NCI-H1930 (cell line): ENCODE measurements at regions not wholly inside any gene's neighbourhood (a gene's known extent, or its start where the extent isn't known, plus 50 kb on each side); places are given as distances from the start of the nearest gene placed in this dataset.

Experiments used
- DNase-seq, 2 experiments: peaks; one replicate each; lab custom pipeline; 2025; lab: John Stamatoyannopoulos, UW

DNA sequence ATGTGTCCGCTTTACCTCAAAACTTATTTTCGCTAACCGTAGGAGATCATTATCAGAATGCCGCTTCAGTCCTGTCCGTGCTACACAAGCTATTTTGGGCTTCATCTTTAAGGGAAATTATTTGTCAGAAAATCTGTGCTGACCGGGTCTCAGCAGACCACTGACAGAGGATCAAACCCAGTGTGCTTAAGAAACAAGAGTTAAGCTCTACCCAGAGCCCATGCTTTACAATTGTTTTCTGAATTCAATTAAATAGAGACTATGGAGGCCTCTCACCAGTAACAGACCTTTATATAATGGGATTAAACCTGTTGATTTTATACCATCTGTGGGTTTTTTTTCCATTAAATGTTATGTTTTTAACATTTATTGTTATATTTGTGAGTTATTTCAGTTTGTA, 1956.7 kb upstream of the PIK3C3 start:
- no peak for DNase-seq

DNA sequence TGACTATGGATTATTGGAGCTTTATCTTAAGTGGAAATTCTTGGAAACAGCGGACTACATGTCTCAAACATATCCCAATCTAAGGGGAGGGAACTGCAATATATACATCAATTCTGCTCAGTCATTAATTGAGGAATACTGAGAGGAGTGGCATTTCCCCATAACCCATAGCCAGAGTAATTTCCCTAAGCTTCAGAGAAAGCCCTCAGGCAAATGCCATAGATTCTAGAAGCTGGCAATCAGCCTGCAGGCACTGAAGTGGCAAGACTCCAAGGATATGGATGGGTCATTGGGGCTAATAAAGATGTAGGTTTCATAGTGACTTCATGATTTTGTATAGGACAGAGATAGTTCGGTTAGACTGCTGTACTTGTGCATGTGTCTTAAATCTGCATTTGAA, 1960.5 kb upstream of the PIK3C3 start:
- no peak for DNase-seq

DNA sequence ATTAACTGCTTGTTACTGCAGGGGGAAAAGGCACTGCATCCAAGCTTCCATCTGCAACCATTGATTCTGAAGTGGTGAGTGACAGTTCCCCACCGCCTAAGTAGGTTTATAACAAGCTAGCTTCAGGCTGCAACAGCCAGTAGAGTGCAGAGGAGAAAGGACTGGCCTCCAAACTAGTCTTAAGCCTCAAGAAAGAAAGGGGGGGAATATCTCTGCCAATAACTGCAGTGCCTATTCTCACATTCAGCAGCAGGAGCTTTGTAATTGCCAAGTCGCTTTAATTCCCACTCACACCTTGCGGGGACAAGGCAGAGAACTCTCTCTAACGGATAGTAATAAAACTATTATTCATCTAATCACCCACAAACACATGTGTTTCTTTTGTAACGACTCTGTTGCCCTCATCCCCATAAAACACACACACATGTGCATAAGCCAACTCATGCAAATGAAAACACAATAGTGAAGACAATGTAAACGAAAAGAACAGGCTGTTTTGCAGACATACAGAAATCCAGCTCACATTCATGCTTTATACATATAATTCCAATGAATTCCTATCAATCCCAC, 1963.3 kb upstream of the PIK3C3 start:
- DNase-seq: no peak

GRCh38 chr18:39990540-39990939, 1964.5 kb upstream of the PIK3C3 start:
- DNase-seq: no peak

DNA sequence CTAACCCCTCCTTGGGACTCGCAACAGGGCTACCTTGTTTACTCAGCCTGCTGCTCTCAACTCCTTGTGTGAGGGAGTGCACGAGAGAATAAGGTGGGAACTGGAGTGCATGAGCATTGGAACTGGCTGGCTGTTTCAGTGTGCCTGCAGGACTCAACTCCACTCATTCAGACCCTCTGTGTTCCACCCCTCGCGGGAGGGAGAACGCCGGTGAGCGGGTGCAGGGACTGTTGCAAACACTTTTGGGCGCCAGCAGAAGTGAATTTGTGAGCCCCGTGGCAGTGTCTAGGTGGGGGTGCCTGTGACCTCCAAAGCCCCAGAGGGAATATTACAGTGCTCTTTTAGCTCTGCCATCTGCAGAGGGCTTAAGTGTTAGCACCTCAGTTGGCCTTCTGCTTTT, 1978.3 kb upstream of the PIK3C3 start:
- no peak for DNase-seq

GRCh38 chr18:39972521-39972920, 1982.5 kb upstream of the PIK3C3 start:
- no peak for DNase-seq

DNA sequence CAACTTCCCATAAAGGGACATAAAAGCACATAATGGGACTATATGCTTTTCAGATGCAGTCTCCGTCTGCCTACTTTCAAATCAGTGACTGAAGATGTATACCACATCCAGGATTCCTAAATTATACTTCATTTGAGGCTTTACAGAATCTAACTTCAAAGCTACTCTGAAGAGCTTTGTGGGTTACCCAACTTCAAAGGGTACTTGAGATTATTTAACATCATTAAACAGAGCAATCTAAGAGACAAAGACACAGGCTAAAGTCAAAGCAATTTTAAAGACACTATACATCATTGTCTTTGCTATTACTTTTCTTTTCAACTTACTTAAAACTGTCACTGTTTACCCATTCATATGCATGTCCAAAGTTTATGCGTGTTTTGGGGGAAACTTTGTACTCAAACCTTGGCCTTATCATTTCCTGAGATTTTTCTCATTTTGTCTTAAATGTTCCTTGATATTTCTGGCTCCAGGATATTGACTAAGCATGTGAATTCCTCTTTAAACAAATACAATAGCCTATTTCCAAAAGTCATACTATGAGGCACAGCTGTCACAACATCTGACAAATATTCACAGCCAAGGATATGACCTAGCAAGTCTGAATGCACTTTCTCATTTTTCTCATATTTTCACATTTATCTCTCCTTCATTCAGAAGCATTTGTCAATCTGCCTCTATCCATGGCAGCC, 1985.1 kb upstream of the PIK3C3 start:
- no peak for DNase-seq

- no peak for DNase-seq
These were observed 1988.8 kb upstream of the PIK3C3 start for GRCh38 chr18:39966275-39966674.

DNA sequence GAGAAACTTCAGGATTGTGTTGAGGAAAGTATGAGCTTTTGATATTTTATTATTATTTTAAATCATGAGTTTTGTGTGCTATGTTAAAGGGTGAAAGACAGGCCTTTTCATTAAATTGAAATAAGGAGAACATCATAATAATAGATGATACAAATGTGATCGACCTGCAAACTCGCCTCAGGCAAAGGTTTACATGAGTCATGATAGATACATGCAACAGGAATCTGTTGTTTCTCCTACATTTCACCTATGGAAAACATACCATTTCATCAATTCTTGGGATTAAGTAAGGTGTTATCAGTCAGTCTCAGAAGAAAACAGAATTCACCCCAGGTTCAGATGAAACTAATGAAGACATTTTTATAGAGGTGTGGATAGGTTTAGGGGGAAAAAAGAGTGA, 1992.5 kb upstream of the PIK3C3 start:
- DNase-seq: no peak

GRCh38 chr18:39960550-39960949, 1994.5 kb upstream of the PIK3C3 start:
- DNase-seq: no peak

GRCh38 chr18:39959839-39960238, 1995.2 kb upstream of the PIK3C3 start:
- no peak for DNase-seq

DNA sequence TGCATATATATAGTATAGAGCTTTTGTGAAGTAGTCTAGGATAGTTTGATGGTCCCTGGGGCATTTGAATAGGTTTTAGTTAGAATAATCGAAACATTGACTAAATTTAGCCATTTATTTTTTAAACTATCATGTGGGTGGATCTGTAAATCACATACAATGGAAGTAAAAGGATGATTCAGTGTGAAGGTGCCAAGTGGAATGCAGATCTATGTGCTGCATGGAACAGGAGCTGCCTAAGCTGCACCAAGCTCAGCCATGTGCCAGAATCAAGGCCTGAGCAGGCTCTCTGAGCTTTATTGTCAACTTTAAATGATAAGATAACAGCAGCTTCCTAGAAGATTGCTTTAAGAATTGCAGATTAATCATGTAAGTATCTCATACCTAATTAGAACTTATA, 1996.2 kb upstream of the PIK3C3 start:
- DNase-seq: no peak

DNA sequence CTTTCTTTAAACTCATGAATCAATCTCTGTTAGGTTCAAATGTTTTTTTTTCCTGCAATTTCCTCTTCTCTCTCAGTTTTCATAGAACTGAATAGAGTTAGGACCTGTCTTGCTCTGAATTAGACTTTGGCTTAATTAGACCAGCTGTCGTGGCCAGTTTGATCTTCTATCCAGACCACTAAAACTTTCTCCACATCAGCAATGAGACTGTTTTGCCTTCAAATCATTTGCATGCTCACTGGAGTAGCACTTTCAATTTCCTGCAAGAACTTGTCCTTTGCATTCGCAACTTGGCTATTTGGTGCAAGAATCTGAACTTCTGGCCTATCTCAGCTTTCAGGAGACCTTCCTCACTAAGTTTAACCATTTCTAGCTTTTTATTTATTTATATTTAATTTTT, 2002.2 kb upstream of the PIK3C3 start:
- no peak for DNase-seq

- no peak for DNase-seq
These were observed 2003.8 kb upstream of the PIK3C3 start for GRCh38 chr18:39951142-39951720.

- no peak for DNase-seq
These were observed 2008.4 kb upstream of the PIK3C3 start for GRCh38 chr18:39946623-39947061.

DNA sequence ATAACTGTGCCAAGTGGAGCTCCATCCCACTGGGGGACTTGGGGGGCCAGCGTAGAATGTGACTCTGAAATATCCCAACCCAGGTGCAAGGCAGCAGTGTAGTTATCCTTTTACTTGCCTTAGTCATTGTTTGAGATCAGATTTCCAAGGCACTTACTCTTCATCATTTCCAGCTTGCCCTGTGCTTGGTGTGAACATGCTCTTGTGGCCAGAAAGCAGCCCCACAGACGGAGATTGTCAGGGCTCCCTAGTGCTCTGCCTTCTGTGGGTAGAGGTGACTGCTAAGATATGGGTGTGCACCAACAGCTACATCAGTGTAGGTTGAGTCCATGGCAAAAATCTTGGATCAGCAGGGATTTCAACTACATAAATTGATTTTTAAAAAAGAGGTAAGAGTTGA, 2010.0 kb upstream of the PIK3C3 start:
- DNase-seq: no peak

GRCh38 chr18:39942702-39943101, 2012.3 kb upstream of the PIK3C3 start:
- no peak for DNase-seq

GRCh38 chr18:39938676-39939608, 2016.1 kb upstream of the PIK3C3 start:
- no peak for DNase-seq

DNA sequence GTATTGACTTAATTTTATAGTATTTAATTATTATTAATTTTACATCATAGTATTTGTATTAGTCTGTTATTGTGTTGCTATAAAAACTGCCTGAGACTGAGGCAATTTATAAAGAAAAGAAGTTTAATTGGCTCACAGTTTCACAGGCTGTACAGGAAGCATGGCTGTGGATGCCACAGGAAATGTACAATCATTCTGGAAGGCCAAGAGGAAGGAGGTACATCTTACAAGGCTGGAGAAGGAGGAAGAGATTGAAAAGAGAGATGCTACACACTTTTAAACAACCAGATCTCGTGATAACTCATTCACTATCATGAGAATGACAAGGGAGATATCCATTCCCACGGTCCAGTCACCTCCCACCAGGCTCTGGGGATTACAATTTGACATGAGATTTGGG, 2019.4 kb upstream of the PIK3C3 start:
- no peak for DNase-seq

- no peak for DNase-seq
These were observed 2036.2 kb upstream of the PIK3C3 start for GRCh38 chr18:39918847-39919246.

GRCh38 chr18:39913672-39914366, 2041.2 kb upstream of the PIK3C3 start:
- DNase-seq: no peak

- no peak for DNase-seq
These were observed 2043.3 kb upstream of the PIK3C3 start for GRCh38 chr18:39911716-39912115.
